SK-N-SH treated with all-trans-retinoic acid at 6 μM for 48 hours (cell line): ENCODE measurements at regions not wholly inside any gene's neighbourhood (a gene's known extent, or its start where the extent isn't known, plus 50 kb on each side); places are given as distances from the start of the nearest gene placed in this dataset.

Source experiments
- ARNTL ChIP-seq: fragments of 450-650 bp; formaldehyde crosslinking; IDR thresholded peaks from 2 replicates; pipeline ENCODE4 v1.5.0; 2020; ENCODE audit warnings: low read depth, mild to moderate bottlenecking, moderate library complexity, borderline replicate concordance
- RARB ChIP-seq: fragments of 250-450 bp; sonication (Bioruptor Pico); IDR thresholded peaks from 2 replicates; pipeline ENCODE4 v1.8.0; 2021; ENCODE audit warnings: mild to moderate bottlenecking, moderate library complexity
- TF ChIP-seq, protein P1 (sequence below): fragments of 250-450 bp; sonication (Bioruptor Pico); IDR thresholded peaks from 2 replicates; pipeline ENCODE4 v1.8.0; 2020; ENCODE audit warnings: mild to moderate bottlenecking, moderate library complexity, borderline replicate concordance

DNA sequence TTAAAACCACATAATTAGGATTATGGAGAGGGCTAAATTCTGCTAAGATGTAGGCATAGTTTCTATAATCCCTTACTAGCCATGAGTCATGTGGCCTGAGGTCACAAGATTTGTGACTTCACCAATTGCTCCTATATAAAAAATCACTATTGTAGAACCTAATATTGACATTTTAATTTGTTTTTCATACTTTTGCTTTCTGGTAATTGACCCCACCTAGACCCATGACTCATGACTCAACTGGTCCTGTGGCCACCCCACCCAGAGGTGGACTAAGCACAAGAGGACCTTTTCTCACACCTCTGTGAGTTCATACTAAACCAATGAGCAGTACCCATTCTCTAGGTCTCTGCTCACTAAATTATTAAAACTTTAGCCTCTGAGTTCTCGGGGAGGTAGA is 1567.5 kb upstream of the LRRTM1 start:
- TF ChIP-seq, protein P1, sequence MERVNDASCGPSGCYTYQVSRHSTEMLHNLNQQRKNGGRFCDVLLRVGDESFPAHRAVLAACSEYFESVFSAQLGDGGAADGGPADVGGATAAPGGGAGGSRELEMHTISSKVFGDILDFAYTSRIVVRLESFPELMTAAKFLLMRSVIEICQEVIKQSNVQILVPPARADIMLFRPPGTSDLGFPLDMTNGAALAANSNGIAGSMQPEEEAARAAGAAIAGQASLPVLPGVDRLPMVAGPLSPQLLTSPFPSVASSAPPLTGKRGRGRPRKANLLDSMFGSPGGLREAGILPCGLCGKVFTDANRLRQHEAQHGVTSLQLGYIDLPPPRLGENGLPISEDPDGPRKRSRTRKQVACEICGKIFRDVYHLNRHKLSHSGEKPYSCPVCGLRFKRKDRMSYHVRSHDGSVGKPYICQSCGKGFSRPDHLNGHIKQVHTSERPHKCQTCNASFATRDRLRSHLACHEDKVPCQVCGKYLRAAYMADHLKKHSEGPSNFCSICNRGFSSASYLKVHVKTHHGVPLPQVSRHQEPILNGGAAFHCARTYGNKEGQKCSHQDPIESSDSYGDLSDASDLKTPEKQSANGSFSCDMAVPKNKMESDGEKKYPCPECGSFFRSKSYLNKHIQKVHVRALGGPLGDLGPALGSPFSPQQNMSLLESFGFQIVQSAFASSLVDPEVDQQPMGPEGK (CRISPR knock-in tag) = no peak
- TF ChIP-seq RARB (CRISPR knock-in tag) (no peak), ARNTL (no peak)
